HG03571 (cell line): ENCODE measurements at regions not wholly inside any gene's neighbourhood (a gene's known extent, or its start where the extent isn't known, plus 50 kb on each side); places are given as distances from the start of the nearest gene placed in this dataset.

ENCODE experiments used
- ATAC-seq: cut with Tn5 transposase; IDR thresholded peaks from one replicate; pipeline ENCODE4 v1.9.1; 2021; ENCODE audit not compliant: unreplicated experiment

GRCh38 chr6:28696167-28696566 is 170.5 kb downstream of the GPX5 start:
- ATAC-seq: no peak

- ATAC-seq: no peak
Measured at GRCh38 chr6:28696682-28697081, 171.0 kb downstream of the GPX5 start.

GRCh38 chr6:28707387-28708282 is 182.0 kb downstream of the GPX5 start:
- no peak for ATAC-seq

GRCh38 chr6:28709478-28710349 is 184.0 kb downstream of the GPX5 start:
- no peak for ATAC-seq

- no peak for ATAC-seq
Measured at GRCh38 chr6:28710466-28711191, 184.9 kb downstream of the GPX5 start.

- ATAC-seq: no peak
Measured at GRCh38 chr6:28711325-28711724, 185.6 kb downstream of the GPX5 start.

- no peak for ATAC-seq
Measured at GRCh38 chr6:28711788-28712341, 186.2 kb downstream of the GPX5 start.

- no peak for ATAC-seq
Measured at GRCh38 chr6:28712982-28713381, 187.3 kb downstream of the GPX5 start.

- ATAC-seq: no peak
Measured at GRCh38 chr6:28719275-28719940, 193.7 kb downstream of the GPX5 start.

GRCh38 chr6:28720357-28721231 is 194.9 kb downstream of the GPX5 start:
- ATAC-seq: no peak

GRCh38 chr6:28721372-28721771 is 195.7 kb downstream of the GPX5 start:
- ATAC-seq: no peak

GRCh38 chr6:28724395-28724794 is 198.7 kb downstream of the GPX5 start:
- ATAC-seq: no peak

- ATAC-seq: no peak
Measured at GRCh38 chr6:28725274-28725809, 198.4 kb downstream of the TRIM27 start.

- ATAC-seq: no peak
Measured at GRCh38 chr6:28725890-28726348, 197.9 kb downstream of the TRIM27 start.

GRCh38 chr6:28726569-28727309 is 197.0 kb downstream of the TRIM27 start:
- no peak for ATAC-seq

- ATAC-seq: no peak
Measured at GRCh38 chr6:28727559-28728211, 196.1 kb downstream of the TRIM27 start.

GRCh38 chr6:28729501-28730402 is 194.0 kb downstream of the TRIM27 start:
- ATAC-seq: no peak
